GM12892 (cell line): ENCODE measurements at regions not wholly inside any gene's neighbourhood (a gene's known extent, or its start where the extent isn't known, plus 50 kb on each side); places are given as distances from the start of the nearest gene placed in this dataset.

Experiments used
- DNase-seq: peaks from one replicate; pipeline ENCODE4 v3.0.0; 2011; ENCODE audit not compliant: insufficient read length
- FAIRE-seq: peaks from 2 replicates; lab custom pipeline; 2011; peaks lifted over from hg19 to GRCh38; lab: Jason Lieb, UNC
- POLR2A ChIP-seq: IDR thresholded peaks from 2 replicates; pipeline ENCODE4 v1.6.1; 2011; ENCODE audit warnings: low read depth, low read length, control low read depth
- POLR2AphosphoS5 ChIP-seq: IDR thresholded peaks from 2 replicates; pipeline ENCODE4 v1.6.1; 2011; ENCODE audit warnings: low read depth, low read length, control low read depth
- TAF1 ChIP-seq: IDR thresholded peaks from 2 replicates; pipeline ENCODE4 v1.6.1; 2011; ENCODE audit warnings: low read depth, mild to moderate bottlenecking, control low read depth, low read length, borderline replicate concordance

- FAIRE-seq (no peak), DNase-seq (no peak)
- TF ChIP-seq POLR2AphosphoS5 (no peak), TAF1 (no peak), POLR2A (no peak)
Observed at GRCh38 chrX:101986586-101986985, 54.8 kb upstream of the ZMAT1 start.
